Glomerular visceral epithelial cell (primary cell): ENCODE measurements at regions not wholly inside any gene's neighbourhood (a gene's known extent, or its start where the extent isn't known, plus 50 kb on each side); places are given as distances from the start of the nearest gene placed in this dataset.
"Not testable (repeated sequence)": the region's sequence is repeated elsewhere in the genome, so short reads cannot be mapped to it uniquely, and the experiment has no call there.

ENCODE experiments used
- DNase-seq: peaks from one replicate; pipeline ENCODE4 v3.0.0-alpha.2; 2016; ENCODE audit errors: extremely low spot score

GRCh38 chr22:34834059-34834458, 231.9 kb upstream of the ISX start:
- no peak for DNase-seq

GRCh38 chr22:34834541-34834940, 231.4 kb upstream of the ISX start:
- not testable (repeated sequence) for DNase-seq

GRCh38 chr22:34841331-34841771, 224.6 kb upstream of the ISX start:
- peak; percentile 35 for DNase-seq

GRCh38 chr22:34841911-34842310, 224.0 kb upstream of the ISX start:
- DNase-seq, result no peak

- DNase-seq, result no peak
Observed at GRCh38 chr22:34842630-34843029, 223.3 kb upstream of the ISX start.

- DNase-seq, result not testable (repeated sequence)
Observed at GRCh38 chr22:34843743-34844142, 222.2 kb upstream of the ISX start.

- DNase-seq, result peak; percentile 20
Observed at GRCh38 chr22:34845391-34845790, 220.6 kb upstream of the ISX start.

GRCh38 chr22:34847072-34847471, 218.9 kb upstream of the ISX start:
- DNase-seq, result peak; percentile 66

GRCh38 chr22:34849965-34850364, 216.0 kb upstream of the ISX start:
- peak; percentile 78 for DNase-seq

GRCh38 chr22:34851918-34852662, 213.9 kb upstream of the ISX start:
- DNase-seq, result no peak

- no peak for DNase-seq
Observed at GRCh38 chr22:34855471-34855870, 210.5 kb upstream of the ISX start.

GRCh38 chr22:34858066-34858465, 207.9 kb upstream of the ISX start:
- DNase-seq, result no peak

- DNase-seq, result no peak
Observed at GRCh38 chr22:34861787-34862186, 204.2 kb upstream of the ISX start.

- no peak for DNase-seq
Observed at GRCh38 chr22:34866081-34866480, 199.9 kb upstream of the ISX start.

GRCh38 chr22:34866495-34867131, 199.3 kb upstream of the ISX start:
- peak; percentile 39 for DNase-seq

GRCh38 chr22:34877506-34877905, 188.5 kb upstream of the ISX start:
- DNase-seq, result peak; percentile 47

GRCh38 chr22:34878171-34878570, 187.8 kb upstream of the ISX start:
- peak; percentile 8 for DNase-seq

- DNase-seq, result peak; percentile 63
Observed at GRCh38 chr22:34879001-34879400, 187.0 kb upstream of the ISX start.

- DNase-seq, result no peak
Observed at GRCh38 chr22:34880662-34881061, 185.3 kb upstream of the ISX start.

GRCh38 chr22:34881453-34881852, 184.5 kb upstream of the ISX start:
- no peak for DNase-seq

- DNase-seq, result no peak
Observed at GRCh38 chr22:34885852-34886251, 180.1 kb upstream of the ISX start.

GRCh38 chr22:34886391-34886790, 179.6 kb upstream of the ISX start:
- no peak for DNase-seq

- DNase-seq, result no peak
Observed at GRCh38 chr22:34886812-34887211, 179.1 kb upstream of the ISX start.
